HG03558 (cell line): ENCODE measurements at regions not wholly inside any gene's neighbourhood (a gene's known extent, or its start where the extent isn't known, plus 50 kb on each side); places are given as distances from the start of the nearest gene placed in this dataset.

ENCODE experiments used
- ATAC-seq: cut with Tn5 transposase; IDR thresholded peaks from one replicate; pipeline ENCODE4 v1.9.1; 2021; ENCODE audit warnings: moderate number of reproducible peaks; ENCODE audit not compliant: unreplicated experiment; ENCODE audit errors: extremely low read depth

DNA sequence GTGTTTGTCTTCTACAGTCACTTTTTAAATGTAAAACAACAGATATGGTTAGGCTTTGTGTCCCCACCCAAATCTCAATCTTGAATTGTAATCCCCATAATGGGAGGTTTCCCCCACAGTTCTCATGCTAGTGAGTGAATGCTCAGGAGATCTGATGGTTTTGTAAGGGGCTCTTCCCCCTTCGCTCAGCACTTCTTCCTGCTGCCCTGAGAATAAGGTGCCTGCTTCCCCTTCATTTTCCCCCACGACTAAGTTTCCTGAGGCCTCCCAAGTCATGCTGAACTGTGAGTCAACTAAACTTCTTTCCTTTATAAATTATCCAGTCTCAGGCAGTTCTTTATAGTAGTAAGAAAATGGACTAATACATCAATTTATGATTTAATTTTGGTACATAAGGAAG, 118.0 kb upstream of the SNTG2 start:
- no peak for ATAC-seq

DNA sequence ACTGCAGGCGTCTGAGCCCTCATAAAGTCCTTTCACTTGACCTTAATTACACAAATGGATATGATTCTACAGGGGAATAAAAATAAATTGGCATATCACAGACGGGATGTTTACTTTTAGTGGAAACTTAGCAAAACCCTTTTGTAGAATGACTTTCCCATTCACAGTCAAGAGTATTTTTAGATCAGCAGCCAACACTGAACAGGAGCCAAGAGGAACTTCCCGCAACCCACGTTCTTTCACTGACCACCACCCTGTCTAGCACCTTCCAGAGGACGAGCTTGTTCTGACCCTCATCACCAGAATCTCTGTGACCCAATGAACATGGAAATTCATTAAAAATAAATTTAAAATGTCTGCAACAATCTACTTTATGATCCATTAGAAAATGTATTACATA, 119.0 kb upstream of the SNTG2 start:
- no peak for ATAC-seq

DNA sequence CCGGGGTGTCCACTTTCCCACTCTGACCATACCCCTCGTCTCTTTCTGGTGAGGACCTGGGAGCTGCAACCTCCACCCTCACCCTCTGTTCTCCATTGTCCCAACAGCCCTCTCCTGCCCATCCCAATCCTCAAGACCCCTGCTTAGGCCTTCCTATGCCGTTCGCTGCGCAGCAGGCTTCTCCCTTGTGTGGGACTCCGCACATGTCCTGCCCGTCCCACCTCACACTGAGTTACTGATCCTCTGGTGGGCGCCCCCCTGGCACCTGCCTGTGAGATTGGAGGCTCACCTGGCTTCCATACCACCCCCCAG, 119.5 kb upstream of the SNTG2 start:
- ATAC-seq = no peak

DNA sequence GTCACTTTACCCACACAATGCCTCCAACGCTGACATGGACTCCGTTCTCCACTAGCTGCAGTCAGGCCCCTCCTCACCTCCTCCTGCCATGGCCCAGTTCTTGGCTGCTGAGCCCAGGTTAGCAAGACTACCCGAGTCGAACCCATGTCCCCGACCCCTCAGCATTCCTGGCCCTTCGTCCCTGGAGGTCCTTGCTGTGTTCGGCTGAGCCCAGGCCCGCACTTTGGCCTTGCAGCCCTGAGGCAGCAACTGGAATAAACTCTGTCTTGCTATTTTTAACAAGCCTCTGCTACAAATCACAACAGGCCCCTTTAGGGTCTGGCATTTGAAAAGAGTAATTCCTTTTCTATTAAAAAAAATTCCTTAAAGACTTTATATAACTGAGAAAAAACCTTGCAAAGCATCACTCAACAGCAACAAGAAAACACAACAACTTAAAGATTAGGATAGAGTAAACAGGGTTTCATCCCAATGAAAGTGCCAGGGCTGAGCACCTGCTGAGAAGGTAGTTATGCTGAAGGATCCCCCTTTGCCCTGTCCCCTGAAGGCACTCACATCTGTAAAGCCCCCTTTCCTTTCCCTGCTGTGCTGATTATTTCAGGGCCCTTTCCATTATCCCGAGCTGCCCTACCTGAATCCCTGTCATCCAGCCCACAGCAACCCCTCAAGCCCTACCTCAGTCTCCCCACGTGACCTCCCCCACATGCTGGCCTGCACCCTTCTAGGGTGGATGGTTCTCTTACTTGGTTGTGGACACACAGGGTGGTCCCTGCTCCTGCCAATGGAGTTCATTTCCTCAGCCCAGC, 120.0 kb upstream of the SNTG2 start:
- ATAC-seq = no peak

DNA sequence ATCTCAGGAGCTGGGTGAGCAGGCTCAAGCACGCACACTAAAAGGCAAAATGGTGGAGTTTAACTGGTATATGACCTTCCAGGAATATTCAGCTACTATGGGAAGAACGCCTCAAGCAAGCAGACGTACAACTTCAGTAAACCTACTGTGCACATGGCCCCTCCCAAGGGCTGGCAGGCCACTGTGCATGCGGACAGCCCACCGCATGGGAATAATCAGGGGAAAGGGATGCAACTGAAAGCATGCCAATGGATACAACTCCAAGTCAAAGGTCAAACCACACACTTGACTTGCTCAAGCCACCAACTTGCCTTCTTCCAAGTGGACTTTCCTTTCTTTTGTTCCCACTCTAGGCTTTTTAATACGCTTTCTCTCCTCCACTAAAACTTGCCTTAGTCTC, 121.6 kb upstream of the SNTG2 start:
- no peak for ATAC-seq

DNA sequence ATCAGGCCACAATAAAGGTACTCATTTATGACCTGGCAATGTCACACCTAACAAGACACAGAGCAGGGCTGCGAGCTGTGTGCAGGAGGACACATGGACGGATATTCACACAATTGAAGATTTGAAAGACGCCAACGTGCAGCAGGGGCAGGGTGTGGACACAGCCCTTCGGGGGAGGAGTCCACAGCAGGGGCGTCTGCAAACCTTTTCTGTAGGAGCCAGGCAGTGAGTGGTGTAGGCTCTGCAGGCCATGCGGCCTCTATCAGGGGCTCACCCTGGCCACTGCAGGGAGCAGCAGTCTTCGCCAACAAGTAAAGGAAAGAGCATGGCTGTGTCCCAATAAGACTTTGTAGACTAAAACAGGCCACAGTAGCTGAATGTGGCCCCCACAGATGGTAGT, 125.7 kb upstream of the SNTG2 start:
- ATAC-seq = no peak

DNA sequence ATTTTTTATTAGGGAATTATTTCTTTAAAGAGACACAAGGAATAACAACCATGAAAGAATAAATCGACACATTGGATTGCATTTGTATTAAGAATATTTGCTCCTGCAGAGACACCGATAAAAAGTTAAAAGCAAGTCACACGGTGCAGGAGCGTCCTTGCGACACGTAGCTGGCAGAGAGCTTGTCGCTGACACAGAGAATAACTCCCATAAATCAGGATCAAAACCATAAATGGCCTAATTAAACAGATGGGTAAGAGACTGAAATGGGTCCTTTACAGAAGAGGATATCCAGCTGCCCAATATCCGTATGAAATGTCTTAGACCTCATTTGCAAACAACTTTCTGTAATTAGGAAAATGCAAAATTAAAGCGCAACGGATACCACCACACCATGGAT, 126.1 kb upstream of the SNTG2 start:
- ATAC-seq = no peak

DNA sequence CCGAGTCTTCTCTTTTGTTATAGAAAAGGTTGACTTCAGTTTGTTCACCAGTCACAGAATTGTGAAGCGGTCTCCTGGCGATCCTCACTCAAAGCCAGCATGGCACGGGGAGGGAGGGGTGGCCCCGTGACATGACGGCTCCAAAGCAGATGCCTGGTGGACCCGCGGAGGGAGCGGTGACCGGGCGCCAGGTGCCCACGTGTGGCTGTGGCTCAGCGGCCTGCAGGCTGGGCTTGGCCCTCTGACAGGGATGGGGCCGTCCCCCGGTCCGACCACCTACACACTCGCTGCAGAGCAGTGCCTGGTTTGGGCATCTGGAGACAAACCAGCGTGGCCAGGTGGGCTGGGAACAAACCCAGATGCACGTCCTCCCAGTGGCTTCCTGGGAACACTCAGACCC, 129.1 kb upstream of the SNTG2 start:
- ATAC-seq = no peak

DNA sequence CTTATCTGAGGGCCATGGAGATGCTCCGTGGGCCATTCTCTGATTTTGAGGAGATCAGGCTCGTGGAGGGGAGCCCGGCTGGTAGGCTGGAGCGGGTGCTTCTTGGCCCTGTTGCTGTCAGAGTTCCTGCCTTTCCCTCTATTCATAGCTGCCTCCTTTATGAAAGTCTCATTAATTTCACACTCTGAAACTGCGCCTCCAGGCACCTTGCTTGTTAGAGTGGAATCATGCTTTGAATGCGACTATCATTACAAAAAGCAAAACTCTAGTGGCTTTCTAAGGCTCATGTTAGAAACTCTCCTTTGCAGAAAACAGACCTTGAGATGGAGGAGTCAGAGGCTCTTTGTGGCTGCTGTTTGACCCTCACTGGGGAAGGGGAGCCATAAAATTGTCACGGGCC, 131.0 kb upstream of the SNTG2 start:
- ATAC-seq = no peak

DNA sequence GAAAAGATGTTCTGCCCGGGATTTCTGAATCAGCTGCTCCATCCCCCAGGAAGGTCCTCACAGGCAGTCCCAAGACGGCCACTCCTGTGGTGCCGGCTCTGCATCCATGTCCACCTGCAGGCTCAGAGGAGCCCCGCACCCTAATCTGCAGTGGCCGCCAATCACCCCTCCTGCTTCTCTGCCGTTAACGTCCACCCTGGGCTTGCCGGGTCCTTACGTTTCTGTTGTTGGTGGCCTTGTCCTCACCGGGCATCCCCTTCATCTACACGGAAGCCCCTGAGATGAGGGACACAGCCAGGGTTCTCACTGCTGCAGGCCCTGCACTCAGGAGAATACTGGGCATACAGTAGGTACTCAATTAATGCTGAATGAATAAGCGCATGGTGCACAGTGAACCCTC, 131.5 kb upstream of the SNTG2 start:
- ATAC-seq = no peak

DNA sequence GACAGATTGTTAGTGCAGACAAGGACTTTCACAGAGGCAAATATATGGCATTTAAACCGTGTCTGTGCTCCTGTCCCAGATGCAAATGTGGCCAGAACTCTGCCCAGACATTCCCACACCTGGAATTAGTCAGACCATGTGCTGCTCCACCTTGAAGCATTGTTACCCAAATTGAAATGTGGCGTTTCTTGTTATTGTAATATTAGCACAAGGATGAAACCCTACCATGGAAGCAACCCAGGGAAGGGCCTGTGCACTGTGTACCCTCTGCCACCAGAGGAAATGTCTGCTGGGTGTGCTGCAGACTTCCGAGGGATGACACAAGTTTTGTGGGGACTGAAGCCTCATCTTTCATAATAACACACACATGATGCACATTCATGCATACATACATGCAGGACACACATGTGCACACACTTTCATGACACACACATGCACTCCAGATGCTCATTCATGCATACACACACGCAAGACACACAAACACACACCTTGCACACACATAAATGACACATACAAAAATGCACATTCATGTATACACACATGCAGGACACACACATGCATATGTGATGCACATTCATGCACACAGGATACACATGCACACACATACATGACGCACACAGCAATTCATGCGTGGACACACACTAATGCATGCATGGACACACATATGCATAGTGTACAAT, 133.2 kb upstream of the SNTG2 start:
- ATAC-seq = no peak

DNA sequence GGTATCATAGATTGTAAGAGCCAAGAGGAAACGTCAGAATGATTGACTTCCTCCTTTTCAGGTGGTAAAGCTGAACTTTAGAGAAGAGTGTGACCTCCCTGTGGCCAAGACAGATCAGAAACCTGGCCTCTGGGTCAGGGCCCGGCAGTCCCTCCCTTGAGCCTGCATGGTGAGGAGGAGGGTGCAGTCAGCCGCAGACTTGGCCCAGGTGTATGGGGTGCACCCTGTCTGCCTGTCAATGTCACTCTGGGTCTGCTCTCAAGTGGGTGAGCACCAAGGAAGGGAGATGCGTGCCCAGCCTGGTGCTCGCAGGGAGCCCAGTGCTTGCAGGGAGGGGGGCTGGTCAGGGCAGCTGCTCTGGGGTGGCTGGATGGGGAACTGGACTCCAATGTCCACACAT, 134.4 kb upstream of the SNTG2 start:
- ATAC-seq = no peak

DNA sequence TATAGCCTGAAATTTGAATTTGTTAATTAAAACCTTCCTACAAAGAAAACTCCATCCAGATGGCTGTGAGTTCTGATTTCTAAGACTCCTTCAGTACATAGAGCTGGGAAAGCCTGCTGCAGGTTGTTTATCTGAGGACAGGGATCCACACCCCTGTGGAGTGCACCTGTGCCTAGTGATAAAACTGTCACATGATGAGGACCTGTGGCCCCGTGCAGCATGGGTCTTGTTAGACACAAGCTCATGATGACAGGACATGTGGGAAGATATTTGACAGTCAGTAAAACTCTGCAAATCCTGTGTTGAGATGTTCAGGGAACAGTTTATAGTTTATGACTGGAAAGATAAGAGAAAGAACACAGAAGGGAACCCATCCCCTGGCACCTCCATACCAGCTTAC, 133.2 kb upstream of the TMEM18 start:
- ATAC-seq = no peak

DNA sequence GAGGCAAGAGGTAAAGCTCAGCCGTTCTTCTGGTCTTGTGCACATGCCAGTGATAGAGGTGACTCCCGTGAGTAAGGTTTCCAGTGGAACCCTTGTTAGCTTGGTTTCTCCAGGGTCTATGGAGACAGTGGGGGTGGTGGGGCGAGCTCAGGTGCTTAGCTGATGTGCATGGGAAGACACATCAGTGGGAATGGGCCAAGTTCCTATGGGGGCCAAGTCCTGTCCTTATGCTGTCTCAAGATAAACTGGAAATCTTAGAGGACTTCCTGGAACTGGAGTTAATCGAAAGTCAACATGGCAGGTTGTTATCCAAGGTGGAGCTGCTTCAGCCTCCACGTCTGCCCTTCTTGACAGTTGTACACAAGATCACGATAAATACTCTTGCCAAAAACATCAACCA, 130.1 kb upstream of the TMEM18 start:
- no peak for ATAC-seq

DNA sequence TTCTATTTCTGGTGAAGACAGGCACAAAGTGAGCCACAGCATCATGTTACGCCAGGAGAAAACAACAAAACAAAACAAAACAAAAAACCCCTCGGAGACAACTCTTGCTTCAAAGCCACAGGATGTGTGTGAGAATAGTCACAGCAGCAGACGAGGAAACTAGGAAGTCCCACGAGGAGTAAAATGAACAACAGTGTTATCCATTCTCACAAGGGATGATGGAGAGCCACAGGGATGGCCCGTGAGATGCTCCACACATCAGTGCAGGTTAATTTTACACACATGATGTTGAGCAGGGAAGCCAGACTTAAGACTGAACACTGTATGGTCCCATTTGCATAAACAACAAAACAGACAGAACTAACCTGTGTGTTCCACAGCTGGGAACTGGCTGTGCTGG, 128.5 kb upstream of the TMEM18 start:
- no peak for ATAC-seq

DNA sequence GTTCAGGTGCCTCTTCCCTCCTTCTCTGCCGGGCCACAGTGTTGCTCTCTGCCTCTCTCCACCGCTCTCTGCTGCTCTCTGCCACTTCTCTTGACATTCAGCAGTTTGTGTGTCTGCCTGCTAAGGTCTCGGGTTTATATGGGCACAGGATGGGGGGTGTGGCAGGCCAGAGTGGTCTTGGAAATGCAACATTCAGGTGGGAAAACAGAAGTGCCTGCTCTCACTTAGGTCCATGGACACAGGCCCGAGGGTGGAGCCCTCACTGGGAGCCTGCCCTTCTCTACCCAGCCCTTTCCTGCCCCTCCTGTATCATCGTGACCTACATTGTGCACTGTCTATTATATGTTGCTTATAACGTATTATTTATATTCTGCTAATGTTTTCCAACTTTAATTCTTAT, 120.8 kb upstream of the TMEM18 start:
- ATAC-seq = no peak

DNA sequence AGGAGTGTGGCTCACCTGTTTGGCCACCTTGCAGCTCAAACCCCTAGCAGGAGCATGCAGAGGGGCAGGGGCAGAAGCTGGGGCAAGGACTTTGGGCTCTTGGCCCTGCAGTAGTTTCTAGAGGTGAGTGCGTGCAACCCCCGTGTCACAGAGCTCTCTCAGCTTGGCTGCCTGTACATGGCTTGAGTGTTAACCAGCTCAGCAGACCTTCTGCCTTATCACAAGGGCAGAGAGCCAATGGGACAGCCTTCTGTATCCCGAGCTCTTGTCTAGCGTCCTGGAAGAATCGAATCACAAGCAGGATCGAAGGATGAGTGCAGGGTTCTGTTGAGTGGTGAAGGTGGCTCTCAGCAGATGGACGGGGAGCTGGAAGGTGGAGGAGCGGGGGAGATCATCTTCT, 120.3 kb upstream of the TMEM18 start:
- ATAC-seq = no peak

DNA sequence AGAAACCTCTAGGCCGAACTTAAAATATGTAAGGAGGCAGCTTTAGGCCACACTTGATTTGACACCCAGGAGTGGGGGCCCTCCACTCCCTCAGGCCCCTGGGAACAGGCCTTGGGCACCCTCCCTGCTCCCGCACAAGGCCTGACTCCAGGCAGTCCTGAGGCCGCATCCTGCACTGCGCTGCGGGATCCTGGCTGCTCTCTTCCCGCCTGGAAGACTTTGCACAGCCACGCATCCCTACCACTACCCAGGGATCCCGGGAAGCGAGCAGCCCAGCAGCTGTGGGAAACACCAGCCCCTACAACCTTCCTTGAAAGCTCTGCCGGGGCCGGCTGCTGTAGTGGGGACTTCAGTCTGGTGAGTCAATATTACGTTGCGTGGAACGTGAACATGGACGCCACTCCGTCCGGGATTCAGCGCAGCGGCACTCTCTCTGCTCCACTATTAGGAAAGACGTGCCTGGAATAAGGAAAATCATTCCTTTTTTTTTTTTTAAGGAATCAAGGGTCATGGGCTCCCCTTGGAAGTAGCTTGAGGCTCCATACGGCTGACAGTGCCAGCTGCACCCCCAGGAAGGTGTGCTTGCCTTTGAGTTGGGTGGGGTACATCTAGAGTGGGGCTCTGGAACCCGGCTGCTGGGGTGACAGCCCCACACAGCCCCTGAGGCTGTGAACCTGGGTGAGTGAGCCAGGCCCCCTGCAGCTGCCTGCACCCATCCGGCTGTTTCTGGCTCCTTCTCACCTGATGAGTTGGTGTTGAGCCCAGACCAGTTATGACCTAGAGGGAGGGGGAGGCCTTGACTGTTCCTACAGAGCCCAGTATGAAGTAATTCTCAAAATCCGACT, 119.2 kb upstream of the TMEM18 start:
- ATAC-seq = no peak

DNA sequence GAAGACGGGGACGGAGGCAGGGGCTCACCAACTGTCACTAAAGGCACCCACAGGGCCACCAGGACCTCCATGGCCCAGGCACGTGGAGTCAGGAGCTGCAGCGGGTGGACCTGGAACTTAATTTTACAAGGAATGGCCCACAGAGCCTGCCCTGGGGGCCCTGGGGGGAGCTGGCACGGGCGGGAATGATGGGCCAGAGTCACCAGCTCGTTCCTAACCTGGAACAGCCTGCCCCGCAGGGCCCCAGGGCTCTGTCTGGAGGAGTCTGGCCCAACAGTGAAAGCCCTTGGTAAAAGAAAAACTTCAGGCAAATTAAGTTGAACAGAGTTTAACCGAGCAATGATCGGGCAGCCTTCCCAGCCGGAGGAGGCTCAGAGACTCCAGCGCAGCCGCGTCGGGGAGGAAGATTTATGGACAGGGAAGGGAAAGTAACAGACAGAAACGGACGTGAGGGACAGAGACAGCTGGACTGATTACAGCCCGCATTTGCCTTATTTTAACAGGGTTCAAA, 118.4 kb upstream of the TMEM18 start:
- no peak for ATAC-seq

DNA sequence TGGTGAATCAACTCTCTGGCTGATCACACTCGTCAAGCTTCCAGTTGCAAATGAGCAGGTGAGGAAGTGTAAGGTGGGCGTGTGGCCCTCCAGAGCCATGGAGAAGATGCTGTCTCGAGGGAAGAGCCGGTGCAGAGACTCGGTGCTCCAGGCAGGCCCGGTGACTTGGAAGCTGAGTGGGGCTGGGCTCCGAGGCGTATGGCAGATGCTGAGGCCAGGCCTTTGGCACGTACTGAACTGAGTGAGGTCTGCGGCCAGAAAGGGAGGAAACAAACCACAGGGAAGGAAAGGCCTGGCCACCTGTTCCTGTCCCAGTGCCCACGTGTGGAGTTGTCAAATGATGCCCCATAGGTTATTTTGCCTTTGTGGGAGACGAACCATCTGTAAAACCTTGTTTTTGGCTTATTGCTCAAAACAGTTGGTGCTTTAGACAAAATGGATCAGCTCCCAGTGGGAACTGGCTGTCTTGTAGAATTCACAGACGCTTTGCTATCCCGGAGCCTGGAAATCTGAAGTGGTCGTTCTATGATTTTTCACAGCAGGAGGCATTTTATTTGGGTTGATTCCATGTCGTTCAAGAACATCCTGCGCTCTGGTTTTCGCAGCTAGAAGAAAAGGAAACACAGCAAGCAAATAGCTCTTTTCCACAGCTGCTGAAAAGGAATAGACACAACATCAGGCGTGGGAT, 117.5 kb upstream of the TMEM18 start:
- ATAC-seq = no peak

DNA sequence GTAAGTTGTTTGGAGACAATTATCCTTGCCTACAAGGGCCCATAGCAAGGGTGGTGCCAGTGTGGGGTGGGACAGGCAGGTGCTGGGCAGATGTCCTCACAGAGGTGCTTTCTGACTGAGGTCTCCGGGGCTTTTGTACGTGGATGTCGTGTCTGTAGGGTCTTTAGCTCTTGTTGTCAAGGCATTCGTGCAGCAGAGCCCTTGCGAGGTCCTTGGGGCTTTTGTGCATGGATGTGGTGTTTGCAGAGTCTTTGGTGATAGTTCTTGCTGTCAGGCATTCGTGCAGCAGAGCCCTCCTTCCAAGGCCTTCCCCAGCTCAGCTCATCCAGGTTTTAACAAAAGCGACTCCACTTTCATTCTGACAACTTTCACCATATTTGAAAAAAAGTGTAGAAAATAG, 116.0 kb upstream of the TMEM18 start:
- no peak for ATAC-seq
